ENCODE measurements at regions not wholly inside any gene's neighbourhood (a gene's known extent, or its start where the extent isn't known, plus 50 kb on each side); places are given as distances from the start of the nearest gene placed in this dataset.
"Not testable (repeated sequence)": the region's sequence is repeated elsewhere in the genome, so short reads cannot be mapped to it uniquely, and the experiment has no call there.

- not testable (repeated sequence) for TF ChIP-seq CTCF, POLR2A, POLR2AphosphoS5 (IDR thresholded peaks at IDR 0.05)
Observed at GRCh38 chr15:24300804-24301368, 374.7 kb upstream of the NPAP1 start.

Measured in prostate gland (tissue), 2 donors.